GM18907 (cell line): ENCODE measurements at regions not wholly inside any gene's neighbourhood (a gene's known extent, or its start where the extent isn't known, plus 50 kb on each side); places are given as distances from the start of the nearest gene placed in this dataset.

Experiments
- ATAC-seq: cut with Tn5 transposase; IDR thresholded peaks from one replicate; pipeline ENCODE4 v1.9.1; 2021; ENCODE audit warnings: mild to moderate bottlenecking, moderate library complexity; ENCODE audit not compliant: unreplicated experiment

DNA sequence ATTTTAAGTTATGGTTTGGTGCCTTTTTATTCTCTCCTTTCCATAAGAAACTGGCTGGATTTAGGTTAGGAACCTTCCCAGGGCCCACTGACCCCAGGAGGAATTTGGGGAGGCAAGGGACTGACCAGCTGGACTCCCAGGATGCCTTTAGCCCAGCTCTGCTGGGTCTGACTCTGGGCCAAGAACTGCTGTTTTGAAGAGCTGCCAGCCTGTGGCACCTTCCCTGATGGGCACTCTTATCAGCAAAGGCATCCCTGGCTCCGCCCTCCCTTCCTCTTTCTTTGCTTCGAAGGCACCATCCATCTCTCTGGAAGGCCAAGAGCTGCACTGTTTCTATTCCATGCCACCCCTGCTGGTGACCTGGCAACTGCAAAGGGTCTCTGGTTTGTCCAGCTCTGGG, 174.7 kb downstream of the POU4F1 start:
- no peak for ATAC-seq

DNA sequence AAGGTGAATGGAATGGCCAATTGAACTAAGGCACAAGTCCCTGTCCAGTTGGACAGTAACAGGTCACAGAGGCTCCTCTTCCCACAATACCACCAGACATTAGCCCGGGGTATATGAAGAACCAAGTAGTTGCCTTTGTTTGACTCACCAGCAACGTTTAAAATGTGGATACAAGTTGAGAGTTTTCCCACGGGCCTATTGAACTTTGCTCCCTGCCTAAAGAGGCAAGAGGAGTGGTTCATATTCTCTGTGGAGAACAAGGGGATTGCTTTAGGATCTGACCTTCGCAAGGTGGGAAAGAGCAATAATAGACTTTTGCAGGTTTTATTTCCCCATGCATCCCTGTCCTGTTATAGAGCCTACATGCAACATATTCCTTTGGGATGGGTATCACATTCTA, 177.2 kb downstream of the POU4F1 start:
- no peak for ATAC-seq

DNA sequence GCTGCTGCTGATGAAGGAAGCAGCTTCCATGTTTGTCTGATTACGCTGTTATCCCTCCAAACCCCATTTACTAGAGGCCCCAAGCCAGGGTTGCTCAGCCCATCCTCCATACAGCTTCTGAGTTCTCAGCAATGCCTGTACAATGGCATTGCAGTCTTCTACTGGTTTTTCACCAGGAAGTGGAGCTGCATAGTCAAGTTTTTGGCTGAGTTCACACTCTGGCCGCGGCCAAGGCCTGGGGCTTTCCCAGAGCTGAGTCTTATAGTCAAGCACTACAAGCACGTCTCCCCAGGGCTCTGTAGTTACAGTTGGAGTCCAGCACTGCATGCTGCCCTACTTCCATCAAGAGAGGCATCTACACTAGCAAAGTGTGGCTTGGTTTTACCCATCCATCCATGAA, 182.5 kb downstream of the POU4F1 start:
- ATAC-seq: peak; percentile 68

DNA sequence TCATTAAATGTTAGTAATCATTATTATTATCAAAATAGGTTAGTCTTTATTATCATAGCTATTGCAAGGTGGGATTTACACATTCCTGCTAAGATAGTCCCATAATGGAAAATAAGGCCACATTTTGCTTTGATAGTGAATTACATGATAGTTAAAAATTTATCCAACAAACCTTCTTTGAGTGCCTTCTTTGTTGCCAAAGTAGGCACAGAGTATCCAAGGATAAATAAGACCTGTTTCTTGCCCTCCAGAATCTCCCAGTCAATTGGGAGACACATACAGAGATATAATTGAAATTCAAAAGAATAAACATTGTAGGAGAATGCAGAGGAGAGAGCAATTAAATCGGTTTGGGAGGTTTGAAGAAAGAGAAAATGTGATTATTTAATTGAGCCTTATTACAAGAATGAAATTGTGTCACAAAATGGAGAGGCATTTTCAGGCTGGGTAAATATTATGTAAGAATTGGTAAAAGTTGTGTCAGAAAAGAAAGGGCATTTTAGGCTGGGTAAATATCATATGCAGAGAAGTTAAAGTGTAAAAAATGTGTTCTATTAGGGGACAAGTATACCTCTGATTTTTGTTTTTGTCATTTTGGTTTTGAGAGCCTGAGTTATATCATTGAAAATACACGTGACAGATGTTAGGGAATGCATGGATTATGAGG, 189.3 kb downstream of the POU4F1 start:
- no peak for ATAC-seq

DNA sequence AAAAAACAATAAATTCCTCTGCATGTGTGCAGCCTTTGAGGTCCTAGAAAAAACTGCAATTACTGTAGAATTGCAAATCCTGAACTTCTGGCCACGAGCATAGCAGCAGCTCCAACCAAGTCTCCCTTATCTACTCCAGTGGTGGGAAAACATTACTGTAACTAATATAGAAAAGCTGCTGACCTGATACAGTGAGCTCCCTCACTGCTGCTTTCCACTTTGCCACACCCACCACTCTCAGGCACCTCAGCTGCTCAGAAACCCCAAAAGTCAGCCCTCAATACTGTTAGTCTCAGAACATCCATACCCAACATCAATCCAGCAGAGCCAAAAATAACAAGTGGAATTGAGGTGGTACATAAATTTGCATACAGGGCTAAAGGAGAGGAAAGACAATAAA, 192.5 kb downstream of the POU4F1 start:
- ATAC-seq: no peak

DNA sequence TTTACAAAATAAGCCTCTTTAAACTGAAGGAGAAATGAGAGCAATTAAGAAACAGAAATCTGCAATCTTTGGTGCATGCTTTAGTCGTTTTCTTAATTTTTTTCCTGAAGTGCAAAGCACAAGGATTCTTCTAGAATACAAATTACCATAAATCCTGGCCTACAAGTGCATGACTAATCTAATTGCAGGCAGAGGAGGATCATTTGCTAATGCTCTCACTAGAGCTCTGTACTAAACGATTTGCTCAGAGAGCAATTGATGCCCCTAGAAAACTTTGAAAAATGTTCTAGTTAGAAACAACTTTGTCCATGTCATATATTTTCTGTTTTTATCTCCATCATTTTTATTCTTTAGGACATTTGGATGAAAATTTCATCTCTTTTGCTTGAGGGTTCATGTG, 193.2 kb downstream of the POU4F1 start:
- ATAC-seq: no peak

DNA sequence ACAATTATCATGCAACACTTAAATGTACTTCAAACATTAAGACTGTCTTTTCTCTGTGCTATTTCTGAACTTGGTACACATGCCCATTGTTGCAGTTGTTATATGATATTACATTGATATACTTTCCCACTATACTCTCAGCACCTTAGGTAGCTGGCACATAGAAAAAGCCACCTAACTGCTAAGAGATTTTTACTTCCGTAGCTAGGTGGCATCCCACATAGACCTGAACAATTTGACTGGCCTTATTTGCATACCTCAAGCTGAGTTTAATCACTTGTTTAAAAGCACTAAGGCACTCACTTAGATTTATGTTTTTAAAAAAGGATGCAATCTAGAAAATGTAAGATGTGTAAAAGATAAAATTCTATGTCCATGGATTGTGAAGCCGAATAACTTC, 194.2 kb downstream of the POU4F1 start:
- peak; percentile 77 for ATAC-seq

DNA sequence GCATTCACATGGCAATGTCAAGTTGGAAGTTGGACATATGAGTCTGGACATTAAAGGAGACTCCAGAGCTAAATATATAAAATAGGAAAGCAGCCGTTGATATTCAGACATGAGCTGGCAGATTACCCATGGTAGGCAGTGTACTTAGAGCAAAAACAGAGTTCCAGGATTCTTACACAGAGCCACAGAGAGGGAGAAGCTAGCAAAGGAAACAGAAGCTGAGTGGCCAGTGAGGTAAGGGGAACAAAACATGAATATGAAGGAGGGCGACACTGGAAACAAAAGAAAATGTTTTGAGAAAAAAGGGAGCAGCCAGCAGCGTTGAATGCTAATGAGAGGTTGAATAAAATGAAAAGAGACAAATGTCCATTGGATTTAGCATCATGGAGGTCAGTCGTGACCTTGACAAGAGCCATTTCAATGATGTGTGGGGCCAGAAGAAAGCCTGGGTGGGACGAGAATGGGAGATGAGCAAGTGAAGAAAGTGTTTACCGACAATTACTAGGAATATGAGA, 198.4 kb downstream of the POU4F1 start:
- ATAC-seq: no peak

- ATAC-seq: no peak
Measured at GRCh38 chr13:78402708-78403400, 200.5 kb downstream of the POU4F1 start.

GRCh38 chr13:78401873-78402707, 201.3 kb downstream of the POU4F1 start:
- no peak for ATAC-seq

DNA sequence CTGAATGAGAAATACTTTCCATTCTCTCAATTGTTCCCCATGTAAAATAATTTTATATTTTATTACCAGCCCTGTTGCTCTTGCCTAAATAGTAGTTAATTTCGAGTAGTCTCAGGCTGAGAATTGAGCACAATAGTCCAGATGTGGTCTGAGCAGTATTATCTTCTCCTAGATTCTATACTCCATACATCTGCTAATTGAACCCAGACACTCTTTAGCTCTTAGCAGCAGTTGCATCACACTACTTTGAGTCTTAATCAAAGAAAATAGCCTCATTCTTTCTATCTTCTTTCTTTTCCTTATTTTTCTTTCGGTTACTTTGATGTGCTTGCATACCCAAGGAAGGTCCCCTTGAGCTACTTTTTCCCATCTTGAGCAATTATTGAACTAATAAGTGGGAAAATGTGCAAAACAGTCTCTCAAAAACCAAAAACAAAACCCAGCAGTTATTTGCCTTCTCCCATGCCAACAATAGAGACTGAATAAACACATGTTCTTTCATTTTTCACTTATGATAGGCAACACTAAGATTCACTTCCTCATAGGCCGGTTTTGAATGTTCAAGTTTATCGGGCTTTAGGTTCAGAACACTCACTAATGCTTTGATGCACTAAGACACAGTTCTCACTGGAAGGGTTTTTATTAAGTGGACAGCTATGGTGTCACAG, 204.5 kb downstream of the POU4F1 start:
- peak; percentile 96 for ATAC-seq

- no peak for ATAC-seq
Measured at GRCh38 chr13:78393286-78394142, 209.8 kb downstream of the POU4F1 start.

GRCh38 chr13:78383899-78384298, 219.5 kb downstream of the POU4F1 start:
- ATAC-seq: no peak

DNA sequence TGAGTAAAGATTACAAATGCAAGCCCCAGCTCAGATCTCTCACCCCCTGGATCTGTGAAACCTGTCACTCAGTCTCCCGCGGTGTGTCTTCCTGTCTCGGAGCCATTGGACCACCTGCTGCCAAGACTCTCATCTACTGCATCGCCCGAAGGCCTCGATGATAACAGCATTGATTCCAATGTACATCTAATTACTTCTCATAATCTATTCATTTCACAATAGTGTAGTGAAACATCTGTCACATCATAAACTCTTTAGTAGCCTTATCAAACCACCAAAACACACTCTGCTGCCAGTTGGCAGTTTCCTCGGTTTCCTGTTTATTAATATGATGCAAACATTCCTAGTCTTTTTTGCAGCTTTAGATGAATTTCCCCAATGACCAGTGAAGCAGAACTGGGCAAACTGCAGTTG, 220.3 kb downstream of the POU4F1 start:
- ATAC-seq: no peak

DNA sequence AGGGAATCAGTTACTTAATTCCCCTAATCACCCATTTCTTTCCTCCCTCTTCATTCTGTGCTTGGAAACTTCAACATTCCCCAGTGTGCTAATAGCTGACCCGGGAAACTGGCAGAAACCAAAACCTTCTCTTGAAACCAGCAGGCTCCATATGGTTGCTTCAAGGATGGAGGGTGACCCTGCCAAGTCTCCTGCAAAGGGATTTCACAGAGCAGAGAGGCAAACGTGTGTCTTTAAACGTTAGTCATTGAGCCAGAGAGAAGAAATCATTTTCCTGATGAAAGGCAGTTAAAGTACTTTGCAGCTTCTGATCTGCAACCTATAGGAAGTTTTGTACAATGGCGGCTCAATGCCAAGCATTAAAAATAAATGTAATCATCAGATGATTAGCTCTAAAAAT, 220.9 kb downstream of the POU4F1 start:
- ATAC-seq: no peak

GRCh38 chr13:78376822-78377221, 226.5 kb downstream of the POU4F1 start:
- ATAC-seq: no peak

DNA sequence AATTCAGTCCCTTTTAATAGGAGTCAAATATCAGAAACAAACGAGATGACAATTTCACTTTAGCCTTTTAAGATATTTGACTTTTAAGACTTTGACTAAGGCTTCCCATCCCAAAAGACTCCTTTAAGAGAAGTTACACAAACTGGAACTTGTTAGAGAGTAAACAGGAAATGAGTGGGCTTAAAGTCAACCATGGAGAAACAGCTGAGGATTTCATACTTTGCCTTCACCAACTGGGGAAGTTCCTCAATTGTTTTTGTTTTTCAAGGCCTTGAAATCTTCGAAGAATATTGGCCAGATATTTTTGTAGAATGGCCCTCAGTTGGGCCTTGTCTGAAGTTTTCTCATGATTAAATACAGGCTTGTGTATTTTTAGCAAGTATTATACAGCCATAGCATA, 227.3 kb downstream of the POU4F1 start:
- ATAC-seq: no peak

DNA sequence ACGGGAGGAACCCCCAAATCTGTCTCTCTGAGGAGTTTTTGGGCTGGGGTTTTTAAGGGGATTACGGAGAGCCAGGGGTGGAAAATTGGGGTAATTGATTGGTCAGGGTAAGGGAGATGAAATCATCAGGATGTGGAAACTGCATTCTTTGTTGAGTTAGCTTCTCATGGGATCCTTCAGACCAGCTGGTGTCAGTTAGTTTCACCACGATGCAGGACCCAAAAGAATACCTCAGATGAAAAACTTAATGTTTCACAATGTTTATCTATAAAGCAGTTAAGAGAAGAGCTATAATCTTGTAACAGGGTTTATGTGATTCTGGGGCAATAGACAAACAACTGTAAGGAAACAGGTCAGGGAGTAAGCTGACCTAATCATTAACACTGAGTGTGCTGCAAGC, 230.8 kb downstream of the POU4F1 start:
- ATAC-seq: no peak

DNA sequence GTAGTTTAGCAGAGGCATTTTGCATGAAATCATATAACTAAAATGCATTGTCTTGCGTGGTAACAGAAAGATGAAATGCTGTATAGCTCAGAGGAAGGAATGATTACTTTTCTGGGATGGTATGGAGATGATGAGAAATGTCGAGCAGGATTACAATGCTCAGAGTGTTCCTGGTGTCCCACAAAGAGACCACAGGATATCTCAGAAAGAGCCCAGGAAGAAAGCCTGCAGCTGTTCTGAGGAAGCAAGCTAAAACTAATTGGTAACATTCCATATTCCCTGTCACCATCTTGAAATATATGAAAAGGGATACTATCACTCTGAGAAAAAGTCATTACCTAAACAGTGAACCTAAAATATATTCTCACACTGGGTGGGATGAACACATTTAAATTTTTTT, 233.1 kb downstream of the POU4F1 start:
- ATAC-seq: no peak

GRCh38 chr13:78364711-78365110, 238.6 kb downstream of the POU4F1 start:
- no peak for ATAC-seq
